ENCODE measurements at regions not wholly inside any gene's neighbourhood (a gene's known extent, or its start where the extent isn't known, plus 50 kb on each side); places are given as distances from the start of the nearest gene placed in this dataset.
"Not testable (repeated sequence)": the region's sequence is repeated elsewhere in the genome, so short reads cannot be mapped to it uniquely, and the experiment has no call there.

DNA sequence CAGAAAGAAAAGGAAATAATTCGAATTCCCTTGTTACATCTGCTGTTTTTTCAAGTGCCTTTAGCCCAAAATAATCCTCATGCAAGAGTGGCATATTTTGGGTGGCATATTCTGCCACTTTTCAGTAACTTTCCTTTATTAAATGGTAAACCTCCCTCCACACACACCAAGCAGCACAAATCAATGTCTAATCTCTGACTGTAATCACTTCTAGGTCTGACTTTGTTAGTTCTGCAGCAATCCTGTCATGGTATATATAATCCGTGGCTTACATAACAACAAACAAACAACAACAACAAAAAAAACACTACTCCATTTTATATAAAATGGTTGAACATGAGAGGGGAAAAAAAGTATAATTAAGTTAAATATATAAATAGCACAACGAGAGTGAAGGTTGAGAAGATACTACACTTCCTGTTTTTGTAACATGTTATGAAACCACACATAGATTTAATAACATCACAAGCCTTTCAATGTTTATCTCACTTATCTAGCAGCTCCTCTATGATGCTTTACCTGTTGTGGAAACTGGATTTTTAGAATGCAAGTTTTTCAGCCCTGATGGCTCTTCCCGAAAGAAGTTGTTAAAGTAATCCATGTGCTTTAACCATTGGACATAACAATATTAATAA lies 715.4 kb downstream of the GRXCR1 start:
- H3K27ac ChIP-seq: no peak overlapping the region
- no peak for DNase-seq (ENCODE audit: low spot score)
- ChIA-PET POLR2A (ENCODE audit: low non-redundant PET) (no interaction called here), CTCF (no interaction called here)
- TF ChIP-seq, protein P1, sequence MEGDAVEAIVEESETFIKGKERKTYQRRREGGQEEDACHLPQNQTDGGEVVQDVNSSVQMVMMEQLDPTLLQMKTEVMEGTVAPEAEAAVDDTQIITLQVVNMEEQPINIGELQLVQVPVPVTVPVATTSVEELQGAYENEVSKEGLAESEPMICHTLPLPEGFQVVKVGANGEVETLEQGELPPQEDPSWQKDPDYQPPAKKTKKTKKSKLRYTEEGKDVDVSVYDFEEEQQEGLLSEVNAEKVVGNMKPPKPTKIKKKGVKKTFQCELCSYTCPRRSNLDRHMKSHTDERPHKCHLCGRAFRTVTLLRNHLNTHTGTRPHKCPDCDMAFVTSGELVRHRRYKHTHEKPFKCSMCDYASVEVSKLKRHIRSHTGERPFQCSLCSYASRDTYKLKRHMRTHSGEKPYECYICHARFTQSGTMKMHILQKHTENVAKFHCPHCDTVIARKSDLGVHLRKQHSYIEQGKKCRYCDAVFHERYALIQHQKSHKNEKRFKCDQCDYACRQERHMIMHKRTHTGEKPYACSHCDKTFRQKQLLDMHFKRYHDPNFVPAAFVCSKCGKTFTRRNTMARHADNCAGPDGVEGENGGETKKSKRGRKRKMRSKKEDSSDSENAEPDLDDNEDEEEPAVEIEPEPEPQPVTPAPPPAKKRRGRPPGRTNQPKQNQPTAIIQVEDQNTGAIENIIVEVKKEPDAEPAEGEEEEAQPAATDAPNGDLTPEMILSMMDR (conservative IDR thresholded peaks at IDR 0.05; ENCODE audit: low read depth): no peak

DNA sequence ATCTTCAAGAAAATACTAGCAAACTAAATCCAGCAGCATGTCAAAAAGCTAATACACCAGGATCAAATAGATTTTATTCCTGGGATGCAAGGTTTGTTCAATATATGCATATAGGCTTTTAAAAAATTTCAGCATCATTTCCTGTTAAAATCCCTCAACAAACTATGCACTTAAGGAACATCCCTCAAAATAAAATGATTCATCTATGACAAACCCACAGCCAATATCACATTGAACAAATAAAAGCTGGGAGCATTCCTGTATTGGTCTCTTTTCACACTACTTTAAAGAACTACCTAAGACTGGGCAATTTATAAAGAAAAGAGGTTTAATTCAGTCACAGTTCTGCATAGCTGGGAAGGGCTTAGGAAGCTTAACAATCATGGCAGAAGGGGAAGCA lies 726.7 kb downstream of the GRXCR1 start:
- ChIA-PET POLR2A (ENCODE audit: low non-redundant PET) (no interaction called here), CTCF (no interaction called here)
- DNase-seq (ENCODE audit: low spot score): no peak
- H3K27ac ChIP-seq: no peak overlapping the region
- TF ChIP-seq, protein P1 (conservative IDR thresholded peaks at IDR 0.05; ENCODE audit: low read depth): no peak

DNA sequence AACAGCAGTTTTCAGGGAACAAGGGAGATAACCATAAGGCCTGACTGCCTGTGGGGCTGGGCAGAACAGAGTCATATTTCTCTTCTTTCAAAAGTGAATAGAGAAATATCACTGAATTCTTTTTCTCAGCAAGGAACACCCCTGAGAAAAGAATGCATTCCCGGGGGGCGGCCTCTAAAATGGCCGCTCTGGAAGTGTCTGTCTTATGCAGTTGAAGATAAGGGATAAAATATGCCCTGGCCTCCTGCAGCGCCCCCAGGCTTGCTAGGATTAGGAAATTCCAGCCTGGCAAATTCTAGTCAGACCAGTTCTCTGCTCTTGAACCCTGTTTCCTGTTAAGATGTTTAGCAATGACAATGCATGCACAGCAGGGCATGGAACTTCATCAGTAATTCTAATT lies 745.4 kb downstream of the GRXCR1 start:
- CTCF ChIA-PET: interaction anchor here (0.5 kb wide), 1 partner anchor 588 kb away, joined by 3 read pairs; no protein-coding TSS in a partner anchor
- H3K27ac ChIP-seq; POLR2A ChIA-PET (ENCODE audit: low non-redundant PET); DNase-seq (ENCODE audit: low spot score): not testable (repeated sequence)

DNA sequence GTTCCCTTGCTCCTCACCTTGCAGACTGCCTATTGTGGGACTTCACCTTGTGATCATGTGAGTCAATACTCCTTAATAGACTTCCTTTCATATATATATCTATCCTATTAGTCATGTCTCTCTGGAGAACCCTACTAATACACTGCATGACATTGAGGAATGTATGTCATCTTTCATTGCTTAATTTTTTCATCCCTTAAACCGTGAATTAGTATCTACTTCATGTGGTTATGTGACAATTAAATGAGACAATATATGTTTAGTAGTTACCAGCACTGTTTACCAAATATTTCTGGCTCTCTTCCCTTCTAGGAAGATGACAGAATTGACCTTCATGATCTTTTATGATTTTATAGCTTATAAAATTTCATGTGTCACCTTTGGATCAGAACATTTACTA lies 759.5 kb downstream of the GRXCR1 start:
- TF ChIP-seq, protein P1 (conservative IDR thresholded peaks at IDR 0.05; ENCODE audit: low read depth): no peak
- POLR2A ChIA-PET (ENCODE audit: low non-redundant PET): no interaction called here
- DNase-seq (ENCODE audit: low spot score): no peak
- CTCF ChIA-PET: no interaction called here
- no peak overlapping the region for H3K27ac ChIP-seq

DNA sequence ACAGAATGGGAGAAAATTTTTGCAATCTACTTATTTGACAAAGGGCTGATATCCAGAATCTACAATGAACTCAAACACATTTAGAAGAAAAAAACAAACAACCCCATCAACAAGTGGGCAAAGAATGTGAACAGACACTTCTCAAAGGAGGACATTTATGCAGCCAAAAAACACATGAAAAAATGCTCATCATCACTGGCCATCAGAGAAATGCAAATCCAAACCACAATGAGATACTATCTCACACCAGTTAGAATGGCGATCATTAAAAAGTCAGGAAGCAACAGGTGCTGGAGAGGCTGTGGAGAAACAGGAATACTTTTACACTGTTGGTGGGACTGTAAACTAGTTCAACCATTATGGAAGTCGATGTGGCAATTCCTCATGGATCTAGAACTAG lies 767.0 kb downstream of the GRXCR1 start:
- CTCF ChIA-PET; DNase-seq (ENCODE audit: low spot score): not testable (repeated sequence)

DNA sequence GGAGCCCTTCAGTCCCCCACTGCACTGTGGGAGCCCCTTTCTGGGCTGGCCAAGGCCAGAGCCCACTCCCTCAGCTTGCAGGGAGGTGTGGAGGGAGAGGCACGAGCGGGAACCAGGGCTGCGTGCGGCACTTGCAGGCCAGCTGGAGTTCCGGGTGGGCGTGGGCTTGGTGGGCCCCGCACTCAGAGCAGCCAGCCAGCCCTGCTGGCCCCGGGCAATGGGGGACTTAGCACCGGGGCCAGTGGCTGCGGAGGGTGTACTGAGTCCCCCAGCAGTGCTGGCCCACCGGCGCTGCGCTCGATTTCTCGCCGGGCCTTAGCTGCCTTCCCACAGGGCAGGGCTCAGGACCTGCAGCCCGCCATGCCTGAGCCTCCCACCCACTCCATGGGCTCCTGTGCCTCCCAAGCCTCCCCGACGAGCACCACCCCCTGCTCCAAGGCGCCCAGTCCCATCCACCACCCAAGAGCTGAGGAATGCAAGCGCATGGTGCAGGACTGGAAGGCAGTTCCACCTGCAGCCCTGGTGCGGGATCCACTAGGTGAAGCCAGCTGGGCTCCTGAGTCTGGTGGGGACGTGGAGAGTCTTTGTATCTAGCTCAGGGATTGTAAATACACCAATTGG lies 776.2 kb downstream of the KCTD8 start:
- H3K27ac ChIP-seq; CTCF ChIA-PET; DNase-seq (ENCODE audit: low spot score); POLR2A ChIA-PET (ENCODE audit: low non-redundant PET): not testable (repeated sequence)

More for the DNA sequence above, 767.0 kb downstream of the GRXCR1 start:
- POLR2A ChIA-PET (ENCODE audit: low non-redundant PET); H3K27ac ChIP-seq: not testable (repeated sequence)

DNA sequence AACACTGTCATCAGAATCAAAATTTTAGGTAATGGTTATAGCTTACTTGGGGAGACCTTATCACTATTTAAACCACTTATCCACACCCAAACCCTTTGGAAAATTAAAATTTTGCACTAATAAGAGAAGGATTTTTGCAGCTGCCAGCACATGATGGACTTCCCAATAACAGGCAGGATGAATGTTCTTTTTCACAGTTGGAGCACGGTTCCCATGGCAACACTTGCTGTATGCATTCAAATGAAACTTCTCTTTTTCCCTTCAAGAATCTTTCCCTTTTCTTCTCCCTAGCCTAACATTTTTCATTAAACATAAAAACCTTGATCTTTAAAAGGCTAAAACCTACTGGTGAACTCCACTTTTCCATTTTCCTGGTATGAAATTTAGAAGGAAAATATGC lies 768.2 kb downstream of the KCTD8 start:
- no peak for DNase-seq (ENCODE audit: low spot score)
- POLR2A ChIA-PET (ENCODE audit: low non-redundant PET): no interaction called here
- no peak overlapping the region for H3K27ac ChIP-seq
- TF ChIP-seq, protein P1 (conservative IDR thresholded peaks at IDR 0.05; ENCODE audit: low read depth): no peak
- CTCF ChIA-PET: no interaction called here

DNA sequence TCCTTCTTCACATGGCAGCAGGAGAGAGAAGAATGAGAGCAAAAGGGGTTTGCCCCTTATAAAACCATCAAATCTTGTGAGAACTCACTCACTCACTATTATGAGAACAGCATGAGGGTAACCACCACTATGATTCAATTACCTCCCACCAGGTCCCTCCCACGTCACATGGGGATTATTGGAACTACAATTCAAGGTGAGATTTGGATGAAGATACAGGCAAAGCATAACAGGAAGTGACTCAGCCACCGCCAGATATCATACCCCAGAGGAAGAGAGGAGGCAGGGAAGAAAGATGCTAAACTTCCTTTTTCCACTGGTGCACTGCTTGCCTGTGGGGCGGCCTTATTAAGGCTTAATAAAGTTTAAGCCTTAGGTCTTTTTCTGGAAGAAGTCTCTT lies 766.1 kb downstream of the KCTD8 start:
- CTCF ChIA-PET: no interaction called here
- DNase-seq (ENCODE audit: low spot score): no peak
- TF ChIP-seq, protein P1 (conservative IDR thresholded peaks at IDR 0.05; ENCODE audit: low read depth): no peak
- no peak overlapping the region for H3K27ac ChIP-seq
- POLR2A ChIA-PET (ENCODE audit: low non-redundant PET): no interaction called here
